SU-DHL-6 (cell line): ENCODE measurements at regions not wholly inside any gene's neighbourhood (a gene's known extent, or its start where the extent isn't known, plus 50 kb on each side); places are given as distances from the start of the nearest gene placed in this dataset.

Experiments
- H2AFZ ChIP-seq: fragments of 200-600 bp; sonication (generic); 2 replicates; pipeline ENCODE4 v1.6.1; 2014; ENCODE audit warnings: low read depth, mild to moderate bottlenecking, moderate library complexity, mixed read lengths, antibody characterized with exemption, low read length; ENCODE audit not compliant: severe bottlenecking
- H3F3A ChIP-seq: fragments of 200-600 bp; shearing (Covaris generic); 2 replicates; pipeline ENCODE4 v1.6.0; 2016; ENCODE audit warnings: antibody characterized with exemption, mild to moderate bottlenecking; ENCODE audit not compliant: insufficient read depth
- H3K27ac ChIP-seq: fragments of 200-600 bp; sonication (generic); 2 replicates; pipeline ENCODE4 v1.5.1; 2016; ENCODE audit warnings: low read depth, mild to moderate bottlenecking, low read length, moderate library complexity, mixed read lengths
- H3K27me3 ChIP-seq: fragments of 200-600 bp; sonication (generic), shearing (Covaris generic); 2 replicates; pipeline ENCODE4 v1.6.0; 2014; ENCODE audit warnings: mild to moderate bottlenecking, low read length
- H3K36me3 ChIP-seq: fragments of 200-600 bp; sonication (generic); 2 replicates; pipeline ENCODE4 v1.6.1; 2014; ENCODE audit warnings: mild to moderate bottlenecking, low read length, mixed read lengths
- H3K4me2 ChIP-seq: fragments of 300-600, 200-600 bp; shearing (Covaris generic), sonication (generic); 2 replicates; pipeline ENCODE4 v1.6.0; 2014; ENCODE audit warnings: low read length, low read depth, mild to moderate bottlenecking; ENCODE audit not compliant: poor library complexity, severe bottlenecking
- H3K4me3 ChIP-seq: fragments of 200-600 bp; sonication (generic); 2 replicates; pipeline ENCODE4 v1.5.1; 2014; ENCODE audit warnings: antibody characterized with exemption, low read length, mild to moderate bottlenecking, mixed read lengths; ENCODE audit not compliant: insufficient read depth, poor library complexity, severe bottlenecking
- H3K79me2 ChIP-seq: fragments of 200-600 bp; sonication (generic); 2 replicates; pipeline ENCODE4 v1.6.1; 2014; ENCODE audit warnings: mild to moderate bottlenecking, low read length, moderate library complexity; ENCODE audit not compliant: insufficient read depth
- H3K9ac ChIP-seq: fragments of 200-600 bp; sonication (generic); 2 replicates; pipeline ENCODE4 v1.7.0; 2014; ENCODE audit warnings: mild to moderate bottlenecking, low read length
- H3K9me2 ChIP-seq: fragments of 200-600 bp; sonication (generic); replicated peaks from 2 replicates; pipeline ENCODE4 v1.6.1; 2014; ENCODE audit warnings: low read length; ENCODE audit not compliant: insufficient read depth
- H3K9me3 ChIP-seq: fragments of 200-600 bp; sonication (generic); 2 replicates; pipeline ENCODE4 v1.6.1; 2014; ENCODE audit warnings: low read length, mixed read lengths; ENCODE audit not compliant: insufficient read depth
- H4K20me1 ChIP-seq: fragments of 200-600 bp; sonication (generic); 2 replicates; pipeline ENCODE4 v1.6.1; 2014; ENCODE audit warnings: low read depth, mild to moderate bottlenecking, antibody characterized with exemption, low read length, moderate library complexity, mixed read lengths
- CTCF ChIP-seq: fragments of 200-600 bp; sonication (generic); IDR thresholded peaks from one replicate; pipeline ENCODE4 v1.5.1; 2017; ENCODE audit warnings: antibody characterized with exemption, mild to moderate bottlenecking, low read length, moderate library complexity; ENCODE audit not compliant: insufficient read depth, poor library complexity, severe bottlenecking
- EZH2phosphoT487 ChIP-seq: fragments of 200-600 bp; sonication (generic), shearing (Covaris generic); conservative IDR thresholded peaks from 2 replicates; pipeline ENCODE4 v1.6.1; 2018; ENCODE audit warnings: mild to moderate bottlenecking, antibody characterized with exemption, low read length, moderate library complexity, mixed read lengths

- H2AFZ ChIP-seq: no peak overlapping the region
- no peaks in the 10 kb centered on the region for H4K20me1 ChIP-seq
- H3K79me2 ChIP-seq: no peaks in the 10 kb centered on the region
- H3K9ac ChIP-seq: no peak overlapping the region
- H3F3A ChIP-seq: no peaks in the 10 kb centered on the region
- H3K9me3 ChIP-seq: no peaks in the 10 kb centered on the region
- no peak overlapping the region for H3K4me3 ChIP-seq
- no peaks in the 10 kb centered on the region for H3K27me3 ChIP-seq
- no peaks in the 10 kb centered on the region for H3K36me3 ChIP-seq
- H3K4me2 ChIP-seq: no peak overlapping the region
- no peaks in the 10 kb centered on the region for H3K9me2 ChIP-seq
- H3K27ac ChIP-seq: no peak overlapping the region
- TF ChIP-seq CTCF: no peak
- no peak for TF ChIP-seq EZH2phosphoT487
Measured at GRCh38 chr15:95254263-95254662, 1022.9 kb downstream of the MCTP2 start.

GRCh38 chr15:95259513-95259912 is 1028.2 kb downstream of the MCTP2 start:
- no peaks in the 10 kb centered on the region for H3K36me3 ChIP-seq
- no peak overlapping the region for H3K9ac ChIP-seq
- H3K9me2 ChIP-seq: no peaks in the 10 kb centered on the region
- H3K4me3 ChIP-seq: no peak overlapping the region
- no peaks in the 10 kb centered on the region for H3K9me3 ChIP-seq
- H3K27ac ChIP-seq: no peak overlapping the region
- TF ChIP-seq EZH2phosphoT487: no peak
- TF ChIP-seq CTCF: peak; percentile 33
- H3F3A ChIP-seq: no peaks in the 10 kb centered on the region
- no peaks in the 10 kb centered on the region for H3K27me3 ChIP-seq
- H4K20me1 ChIP-seq: no peaks in the 10 kb centered on the region
- H3K79me2 ChIP-seq: no peaks in the 10 kb centered on the region
- H3K4me2 ChIP-seq: no peak overlapping the region
- no peak overlapping the region for H2AFZ ChIP-seq

GRCh38 chr15:95259965-95260364 is 1028.6 kb downstream of the MCTP2 start:
- Histone ChIP-seq H3K9ac (no peak overlapping the region), H3K36me3 (no peaks in the 10 kb centered on the region), H4K20me1 (no peaks in the 10 kb centered on the region), H3K27me3 (no peaks in the 10 kb centered on the region), H3K9me3 (no peaks in the 10 kb centered on the region), H3K9me2 (no peaks in the 10 kb centered on the region), H2AFZ (no peak overlapping the region), H3F3A (no peaks in the 10 kb centered on the region), H3K4me2 (no peak overlapping the region), H3K79me2 (no peaks in the 10 kb centered on the region), H3K4me3 (no peak overlapping the region), H3K27ac (no peak overlapping the region)
- no peak for TF ChIP-seq EZH2phosphoT487
- TF ChIP-seq CTCF: no peak

DNA sequence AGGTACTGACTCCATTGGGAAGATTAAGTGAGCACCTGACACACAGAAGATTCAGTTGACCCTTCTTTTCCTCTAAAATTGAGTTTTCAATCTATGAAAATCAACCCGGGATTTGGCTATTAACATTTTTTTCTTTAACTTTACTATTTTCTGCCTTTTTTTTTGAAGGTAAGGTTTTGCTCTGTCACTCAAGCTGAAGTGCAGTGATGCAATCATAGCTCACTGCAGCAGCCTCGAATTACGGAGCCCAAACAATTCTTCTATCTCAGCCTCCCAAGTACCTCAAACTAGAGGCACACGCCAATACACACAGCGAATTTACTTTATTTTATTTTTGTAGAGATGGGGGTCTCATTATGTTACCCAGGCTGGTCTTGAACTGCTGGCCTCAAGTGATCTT is 1029.5 kb downstream of the MCTP2 start:
- Histone ChIP-seq H4K20me1 (no peaks in the 10 kb centered on the region), H2AFZ (no peak overlapping the region), H3F3A (no peaks in the 10 kb centered on the region), H3K27ac (no peak overlapping the region), H3K4me3 (no peak overlapping the region), H3K27me3 (no peaks in the 10 kb centered on the region), H3K4me2 (no peak overlapping the region), H3K9me3 (no peaks in the 10 kb centered on the region), H3K79me2 (no peaks in the 10 kb centered on the region), H3K9ac (no peak overlapping the region), H3K36me3 (no peaks in the 10 kb centered on the region), H3K9me2 (no peaks in the 10 kb centered on the region)
- TF ChIP-seq EZH2phosphoT487 (no peak), CTCF (no peak)
